LHCN-M2 (cell line): ENCODE measurements at regions not wholly inside any gene's neighbourhood (a gene's known extent, or its start where the extent isn't known, plus 50 kb on each side); places are given as distances from the start of the nearest gene placed in this dataset.
"Not testable (repeated sequence)": the region's sequence is repeated elsewhere in the genome, so short reads cannot be mapped to it uniquely, and the experiment has no call there.

Source experiments
- DNase-seq: peaks from one replicate; pipeline ENCODE4 v3.0.0-alpha.2; 2012; ENCODE audit warnings: low read depth

- not testable (repeated sequence) for DNase-seq
These were observed 59.2 kb downstream of the CXorf49B start for GRCh38 chrX:71822314-71822713.

DNA sequence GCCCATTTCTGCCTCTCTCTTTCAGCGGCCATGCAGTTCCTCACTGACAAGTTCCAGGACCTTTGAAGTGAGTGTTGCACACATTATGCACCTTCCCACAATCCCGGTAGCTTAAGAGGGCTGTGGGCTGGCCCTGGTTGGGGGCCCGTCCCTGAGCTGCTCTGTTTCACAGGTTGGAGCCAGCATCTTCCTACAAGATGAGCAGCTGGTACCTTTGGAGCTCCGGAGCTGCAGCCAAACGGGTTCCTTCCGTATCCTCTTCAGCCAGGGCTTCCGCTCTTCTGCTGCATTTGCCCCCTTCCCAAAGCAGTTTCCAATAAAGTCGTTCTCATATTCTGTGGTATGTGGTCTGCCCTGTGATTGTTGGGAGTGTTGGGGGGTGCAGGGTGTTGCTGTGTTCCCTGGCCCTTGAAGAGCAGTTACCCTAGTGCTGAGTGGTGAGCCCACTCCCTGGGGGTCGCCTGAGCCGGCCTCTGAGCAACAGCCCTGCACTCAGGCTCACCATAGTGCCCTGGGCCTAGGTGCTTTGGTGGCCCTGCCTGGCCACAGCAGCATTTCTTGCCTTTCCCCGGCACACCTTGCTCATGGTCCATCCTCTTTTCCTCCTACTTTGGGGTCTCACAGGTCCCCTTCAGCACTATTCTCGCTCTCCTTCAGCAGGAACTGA is 60.4 kb downstream of the CXorf49B start:
- DNase-seq, result no peak

GRCh38 chrX:71828086-71828485 is 64.9 kb downstream of the CXorf49B start:
- no peak for DNase-seq

DNA sequence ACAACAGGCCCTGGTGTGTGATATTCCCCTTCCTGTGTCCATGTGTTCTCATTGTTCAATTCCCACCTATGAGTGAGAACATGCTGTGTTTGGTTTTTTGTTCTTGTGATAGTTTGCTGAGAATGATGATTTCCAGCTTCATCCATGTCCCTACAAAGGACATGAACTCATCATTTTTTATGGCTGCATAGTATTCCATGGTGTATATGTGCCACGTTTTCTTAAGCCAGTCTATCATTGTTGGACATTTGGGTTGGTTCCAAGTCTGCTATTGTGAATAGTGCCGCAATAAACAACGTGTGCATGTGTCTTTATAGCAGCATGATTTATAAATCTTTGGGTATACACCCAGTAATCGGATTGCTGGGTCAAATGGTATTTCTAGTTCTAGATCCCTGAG is 72.6 kb upstream of the NHSL2 start:
- not testable (repeated sequence) for DNase-seq

DNA sequence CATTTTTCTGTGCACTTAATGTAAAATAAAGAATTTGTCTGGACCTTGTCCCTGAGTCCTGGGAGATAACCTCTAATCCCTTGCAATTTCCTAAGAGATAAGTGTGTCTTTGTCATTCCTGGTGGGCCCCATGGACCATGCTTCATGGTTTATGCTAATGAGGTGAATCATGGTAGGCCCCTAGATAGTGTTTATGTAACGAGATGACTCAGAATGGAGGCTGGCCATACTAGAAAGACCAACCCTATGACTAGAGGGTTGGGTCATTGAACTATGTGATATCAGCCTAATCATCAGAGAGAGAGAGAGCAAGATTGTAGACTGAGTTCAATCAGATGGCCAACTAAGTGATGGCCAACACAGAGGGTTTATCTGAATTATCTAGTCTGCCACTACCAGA is 64.2 kb upstream of the NHSL2 start:
- DNase-seq, result peak; percentile 4

DNA sequence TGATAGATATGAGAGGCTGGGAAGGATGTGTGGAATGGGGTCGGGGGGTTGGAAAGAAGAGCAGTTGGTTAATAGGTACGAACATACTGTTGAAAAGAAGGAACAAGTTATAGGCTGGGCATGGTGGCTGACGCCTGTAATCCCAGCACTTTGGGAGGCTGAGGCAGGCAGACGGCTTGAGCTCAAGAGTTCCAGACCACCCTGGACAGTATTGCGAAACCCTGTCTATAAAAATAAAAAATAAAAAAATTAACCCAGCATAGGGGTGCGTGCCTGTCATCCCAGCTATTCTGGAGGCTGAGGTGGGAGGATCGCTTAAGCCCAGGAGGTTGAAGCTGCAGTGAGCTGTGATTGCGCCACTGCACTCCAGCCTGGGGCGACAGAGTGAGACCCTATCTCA is 58.5 kb upstream of the NHSL2 start:
- no peak for DNase-seq

DNA sequence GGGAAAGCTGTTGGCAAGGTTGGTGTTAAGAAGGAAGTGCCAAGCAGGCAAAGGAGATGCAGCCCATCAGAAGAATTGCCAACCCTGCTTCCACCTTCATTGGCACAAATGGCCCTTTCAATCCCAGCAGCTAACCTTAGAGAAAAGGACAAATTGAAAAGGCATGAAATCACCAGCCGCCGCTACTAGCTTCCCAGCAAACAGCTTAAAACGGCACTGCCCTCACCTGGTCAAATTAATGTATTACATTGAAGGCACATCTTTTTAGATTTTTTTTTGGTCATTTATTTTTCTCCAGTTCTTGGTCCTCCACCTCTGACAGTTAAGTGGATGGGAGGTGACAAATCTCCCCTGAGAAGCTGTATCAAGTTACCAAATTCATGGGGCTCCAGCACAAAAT is 51.0 kb upstream of the NHSL2 start:
- DNase-seq, result peak; percentile 16
